H1 (cell line): ENCODE measurements at regions not wholly inside any gene's neighbourhood (a gene's known extent, or its start where the extent isn't known, plus 50 kb on each side); places are given as distances from the start of the nearest gene placed in this dataset.

Source experiments
- EZH2 ChIP-seq: fragments of 200-600 bp; sonication (generic); IDR thresholded peaks from 2 replicates; pipeline ENCODE4 v1.7.1; 2012; ENCODE audit warnings: low read depth, mild to moderate bottlenecking, moderate library complexity, low read length, inconsistent platforms; ENCODE audit not compliant: severe bottlenecking
- JUND ChIP-seq: IDR thresholded peaks from 2 replicates; pipeline ENCODE4 v1.6.1; 2011; ENCODE audit warnings: mild to moderate bottlenecking, improper control_type of control experiment, low read length
- POLR2A ChIP-seq, 2 experiments: IDR thresholded peaks; 1 replicate in 1 of 2; 2 replicates in 1 of 2; pipeline ENCODE4 v1.6.1; 2011; ENCODE audit warnings: low read depth in 2 of 2, low read length in 2 of 2, mild to moderate bottlenecking in 2 of 2; ENCODE audit errors: control extremely low read depth in 1 of 2
- POLR2AphosphoS5 ChIP-seq: IDR thresholded peaks from 2 replicates; pipeline ENCODE4 v1.6.1; 2011; ENCODE audit warnings: low read depth, low read length
- RFX5 ChIP-seq: IDR thresholded peaks from 2 replicates; pipeline ENCODE4 v1.6.1; 2011; ENCODE audit warnings: low read depth, low read length, improper control_type of control experiment, borderline replicate concordance
- SP1 ChIP-seq: IDR thresholded peaks from 2 replicates; pipeline ENCODE4 v1.6.1; 2011; ENCODE audit warnings: low read depth, low read length
- TF ChIP-seq, protein P1 (sequence below), 3 experiments: IDR thresholded peaks; 1 replicate in 2 of 3; 2 replicates in 1 of 3; pipeline versions ENCODE4 v1.5.1 to v1.6.1; 2011; ENCODE audit warnings: low read length in 3 of 3, mild to moderate bottlenecking in 3 of 3, inconsistent platforms in 2 of 3, low read depth in 1 of 3, moderate library complexity in 1 of 3; ENCODE audit not compliant: insufficient read depth in 1 of 3; ENCODE audit errors: control extremely low read depth in 1 of 3

DNA sequence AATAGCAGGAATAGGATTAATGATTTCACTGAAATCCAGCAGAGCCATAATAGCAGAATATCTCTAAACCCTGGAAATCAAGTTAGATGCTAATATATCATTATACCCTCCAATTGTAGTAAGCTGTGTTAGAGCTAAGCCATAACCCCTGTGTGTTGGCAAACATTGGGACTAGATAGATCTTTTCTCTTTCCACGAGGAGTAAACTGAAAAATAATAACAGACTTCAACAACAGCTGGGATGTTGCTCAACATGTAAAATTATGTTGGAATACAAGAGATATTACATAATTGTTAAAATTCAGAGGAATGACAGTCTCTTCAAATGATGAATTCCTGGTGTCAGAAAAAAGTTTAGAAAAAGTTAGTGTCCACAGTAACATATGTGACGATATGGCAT, 383.8 kb downstream of the SNAPC1 start:
- TF ChIP-seq SP1, result no peak
- TF ChIP-seq, protein P1, sequence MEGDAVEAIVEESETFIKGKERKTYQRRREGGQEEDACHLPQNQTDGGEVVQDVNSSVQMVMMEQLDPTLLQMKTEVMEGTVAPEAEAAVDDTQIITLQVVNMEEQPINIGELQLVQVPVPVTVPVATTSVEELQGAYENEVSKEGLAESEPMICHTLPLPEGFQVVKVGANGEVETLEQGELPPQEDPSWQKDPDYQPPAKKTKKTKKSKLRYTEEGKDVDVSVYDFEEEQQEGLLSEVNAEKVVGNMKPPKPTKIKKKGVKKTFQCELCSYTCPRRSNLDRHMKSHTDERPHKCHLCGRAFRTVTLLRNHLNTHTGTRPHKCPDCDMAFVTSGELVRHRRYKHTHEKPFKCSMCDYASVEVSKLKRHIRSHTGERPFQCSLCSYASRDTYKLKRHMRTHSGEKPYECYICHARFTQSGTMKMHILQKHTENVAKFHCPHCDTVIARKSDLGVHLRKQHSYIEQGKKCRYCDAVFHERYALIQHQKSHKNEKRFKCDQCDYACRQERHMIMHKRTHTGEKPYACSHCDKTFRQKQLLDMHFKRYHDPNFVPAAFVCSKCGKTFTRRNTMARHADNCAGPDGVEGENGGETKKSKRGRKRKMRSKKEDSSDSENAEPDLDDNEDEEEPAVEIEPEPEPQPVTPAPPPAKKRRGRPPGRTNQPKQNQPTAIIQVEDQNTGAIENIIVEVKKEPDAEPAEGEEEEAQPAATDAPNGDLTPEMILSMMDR (IDR thresholded peaks at IDR 0.05; ENCODE audit: control extremely low read depth in 1 of 3, insufficient read depth in 1 of 3, low read depth in 1 of 3, low read length in 3 of 3), result no peak
- no peak for TF ChIP-seq POLR2A (IDR thresholded peaks at IDR 0.05; ENCODE audit: control extremely low read depth in 1 of 2, low read depth in 2 of 2, low read length in 2 of 2)
- no peak for TF ChIP-seq EZH2
- TF ChIP-seq POLR2AphosphoS5, result no peak
- no peak for TF ChIP-seq RFX5
- no peak for TF ChIP-seq JUND
